ENCODE measurements at regions not wholly inside any gene's neighbourhood (a gene's known extent, or its start where the extent isn't known, plus 50 kb on each side); places are given as distances from the start of the nearest gene placed in this dataset.

DNA sequence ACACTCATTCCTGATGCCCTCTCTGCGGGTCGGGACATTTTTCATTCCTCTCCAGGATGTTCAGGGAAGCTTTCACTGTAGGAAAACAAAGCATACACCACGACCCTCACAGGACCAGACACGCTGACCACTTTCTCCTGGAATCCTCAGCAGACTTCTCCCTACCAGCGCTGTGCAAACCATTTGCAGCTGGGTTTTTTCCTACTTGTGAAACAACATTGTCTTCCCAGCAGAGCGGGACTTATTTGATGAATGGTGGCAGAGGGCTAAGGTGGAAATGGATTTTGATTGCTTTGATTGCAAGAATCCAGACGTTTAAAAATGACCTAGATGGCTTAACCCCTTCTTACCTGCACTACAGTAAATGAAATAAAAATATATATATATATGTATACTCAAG, 265.9 kb downstream of the TBC1D4 start:
- ChIA-PET POLR2A (no interaction called here), CTCF (ENCODE audit: low intra/inter-chr PET ratio) (no interaction called here)
- BruUV-seq (replicated peaks), result no TSS peak
- H3K9me3 ChIP-seq (replicated peaks; ENCODE audit: control insufficient read depth, insufficient read depth, low read depth, low read length), result no peaks in the 10 kb centered on the region
- H4K20me1 ChIP-seq (replicated peaks; ENCODE audit: control insufficient read depth, insufficient read depth, low read length), result no peaks in the 10 kb centered on the region
- DNase-seq (ENCODE audit: extremely low read depth in 1 of 4, low spot score in 3 of 4) (no peak), FAIRE-seq (no peak), ATAC-seq (no peak)
- no peak overlapping the region for H2AFZ ChIP-seq (ENCODE audit: low read depth, low read length)
- H3K36me3 ChIP-seq (ENCODE audit: control insufficient read depth, insufficient read depth, low read length), result no peaks in the 10 kb centered on the region
- no peak overlapping the region for H3K4me2 ChIP-seq (ENCODE audit: insufficient read depth, low read length)
- H3K9me1 ChIP-seq (ENCODE audit: control insufficient read depth, insufficient read depth, low read length), result no peaks in the 10 kb centered on the region
- H3K9ac ChIP-seq (ENCODE audit: insufficient read depth in 1 of 2, low read depth in 2 of 2, low read length in 2 of 2), result no peak overlapping the region
- no peak overlapping the region for H3K27ac ChIP-seq (ENCODE audit: extremely low read depth, low read depth, low read length)
- WGBS (ENCODE audit: insufficient coverage, low coverage, missing lambda C conversion rate), result 0% methylated on average over 7 of the region's 7 CpGs
- in situ Hi-C loops (cut with MboI) (no loop called here), intact Hi-C loops (cut with micrococcal nuclease) (no loop called here)
- H3K27me3 ChIP-seq (ENCODE audit: control insufficient read depth in 2 of 2, insufficient read depth in 2 of 2, low read length in 2 of 2), result no peaks in the 10 kb centered on the region
- peaks cover 0 to 3% of the 10 kb centered on the region in 2 experiments; a peak in 2 of 5 replicates for H3K4me1 ChIP-seq (replicated peaks in 1 of 2; ENCODE audit: control insufficient read depth in 2 of 2, insufficient read depth in 2 of 2, low read length in 2 of 2)
- H3K79me2 ChIP-seq (ENCODE audit: control insufficient read depth, insufficient read depth, low read length), result no peaks in the 10 kb centered on the region
- H3K4me3 ChIP-seq, result no peak overlapping the region
- TF ChIP-seq POU5F1 (IDR thresholded peaks at IDR 0.05; ENCODE audit: borderline replicate concordance, low read depth, low read length, partially characterized antibody) (no peak), SRSF9 (IDR thresholded peaks at IDR 0.05; ENCODE audit: borderline replicate concordance, low read depth, low read length) (no peak), ZNF175 (CRISPR knock-in tag; IDR thresholded peaks at IDR 0.05; ENCODE audit: low read depth) (no peak), THAP12 (CRISPR knock-in tag; IDR thresholded peaks at IDR 0.05) (no peak), DPF2 (IDR thresholded peaks at IDR 0.05) (no peak), AFF4 (CRISPR knock-in tag; IDR thresholded peaks at IDR 0.05) (no peak), ZNF23 (CRISPR knock-in tag; IDR thresholded peaks at IDR 0.05) (no peak), MCM7 (IDR thresholded peaks at IDR 0.05) (no peak), XRCC3 (IDR thresholded peaks at IDR 0.05) (no peak), RBM25 (IDR thresholded peaks at IDR 0.05; ENCODE audit: low read depth, low read length, severe bottlenecking) (no peak), ESRRA (IDR thresholded peaks at IDR 0.05; ENCODE audit: borderline replicate concordance, low read depth) (no peak), ZNF707 (CRISPR knock-in tag; conservative IDR thresholded peaks at IDR 0.05) (no peak), WHSC1 (IDR thresholded peaks at IDR 0.05; ENCODE audit: low read length) (no peak), E2F5 (CRISPR knock-in tag; IDR thresholded peaks at IDR 0.05) (no peak)
- TF ChIP-seq, protein P1, sequence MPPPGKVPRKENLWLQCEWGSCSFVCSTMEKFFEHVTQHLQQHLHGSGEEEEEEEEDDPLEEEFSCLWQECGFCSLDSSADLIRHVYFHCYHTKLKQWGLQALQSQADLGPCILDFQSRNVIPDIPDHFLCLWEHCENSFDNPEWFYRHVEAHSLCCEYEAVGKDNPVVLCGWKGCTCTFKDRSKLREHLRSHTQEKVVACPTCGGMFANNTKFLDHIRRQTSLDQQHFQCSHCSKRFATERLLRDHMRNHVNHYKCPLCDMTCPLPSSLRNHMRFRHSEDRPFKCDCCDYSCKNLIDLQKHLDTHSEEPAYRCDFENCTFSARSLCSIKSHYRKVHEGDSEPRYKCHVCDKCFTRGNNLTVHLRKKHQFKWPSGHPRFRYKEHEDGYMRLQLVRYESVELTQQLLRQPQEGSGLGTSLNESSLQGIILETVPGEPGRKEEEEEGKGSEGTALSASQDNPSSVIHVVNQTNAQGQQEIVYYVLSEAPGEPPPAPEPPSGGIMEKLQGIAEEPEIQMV (tag; conservative IDR thresholded peaks at IDR 0.05; ENCODE audit: low read depth), result no peak

Data from K562 (cell line).